Esophagus squamous epithelium (tissue), 5 donors: ENCODE measurements at regions not wholly inside any gene's neighbourhood (a gene's known extent, or its start where the extent isn't known, plus 50 kb on each side); places are given as distances from the start of the nearest gene placed in this dataset.

Source experiments
- DNase-seq: peaks from one replicate; lab custom pipeline; 2025; lab: John Stamatoyannopoulos, UW
- H3K27ac ChIP-seq, 4 donors: fragments of 200-600 bp; sonication (generic); one replicate each; pipeline ENCODE4 v1.5.1; 2016 to 2019; ENCODE audit warnings: mild to moderate bottlenecking in 1 of 4
- H3K27me3 ChIP-seq, 4 donors: fragments of 200-600 bp; sonication (generic); 1 replicate in 3 of 4; 2 replicates in 1 of 4; pipeline versions ENCODE4 v1.5.1 to v1.6.0; 2017 to 2021; ENCODE audit warnings: antibody characterized with exemption in 1 of 4
- H3K36me3 ChIP-seq, 3 donors: fragments of 200-600 bp; sonication (generic); one replicate each; pipeline ENCODE4 v1.5.1; 2016 to 2019
- H3K4me1 ChIP-seq, 3 donors: fragments of 200-600 bp; sonication (generic); one replicate each; pipeline ENCODE4 v1.5.1; 2017 to 2019
- H3K4me3 ChIP-seq, 4 donors: fragments of 200-600 bp; sonication (generic); 1 replicate in 3 of 4; 2 replicates in 1 of 4; pipeline ENCODE4 v1.5.1; 2016 to 2019; ENCODE audit warnings: mild to moderate bottlenecking in 2 of 4, moderate library complexity in 1 of 4
- H3K9me3 ChIP-seq, 3 donors: fragments of 200-600 bp; sonication (generic); one replicate each; pipeline ENCODE4 v1.5.1; 2016 to 2019
- CTCF ChIP-seq, 6 experiments: fragments of 450-650 bp in 4 of 6; fragments of 200-600 bp in 2 of 6; sonication (generic) in 2 of 6; IDR thresholded peaks; one replicate each; pipeline ENCODE4 v1.5.1; 2016 to 2019; ENCODE audit warnings: antibody characterized with exemption in 6 of 6, mild to moderate bottlenecking in 4 of 6, moderate library complexity in 4 of 6
- POLR2A ChIP-seq, 4 donors: fragments of 450-650 bp; IDR thresholded peaks; one replicate each; pipeline ENCODE4 v1.6.1; 2017; ENCODE audit warnings: antibody characterized with exemption in 4 of 4, mild to moderate bottlenecking in 4 of 4, moderate library complexity in 3 of 4
- WGBS, 2 donors: methylation state at CpG; one replicate each; pipeline ENCODE4 v1.1.5; 2018; 5-methylcytosine and 5-hydroxymethylcytosine counted together
- intact Hi-C: fragments of 100-400 bp; cut with DNase I; formaldehyde crosslinking; loops from one replicate; pipeline ENCODE4 v1.15.0; 2022
- donor health status: DM: yes; HTN: yes; CAD: no.

DNA sequence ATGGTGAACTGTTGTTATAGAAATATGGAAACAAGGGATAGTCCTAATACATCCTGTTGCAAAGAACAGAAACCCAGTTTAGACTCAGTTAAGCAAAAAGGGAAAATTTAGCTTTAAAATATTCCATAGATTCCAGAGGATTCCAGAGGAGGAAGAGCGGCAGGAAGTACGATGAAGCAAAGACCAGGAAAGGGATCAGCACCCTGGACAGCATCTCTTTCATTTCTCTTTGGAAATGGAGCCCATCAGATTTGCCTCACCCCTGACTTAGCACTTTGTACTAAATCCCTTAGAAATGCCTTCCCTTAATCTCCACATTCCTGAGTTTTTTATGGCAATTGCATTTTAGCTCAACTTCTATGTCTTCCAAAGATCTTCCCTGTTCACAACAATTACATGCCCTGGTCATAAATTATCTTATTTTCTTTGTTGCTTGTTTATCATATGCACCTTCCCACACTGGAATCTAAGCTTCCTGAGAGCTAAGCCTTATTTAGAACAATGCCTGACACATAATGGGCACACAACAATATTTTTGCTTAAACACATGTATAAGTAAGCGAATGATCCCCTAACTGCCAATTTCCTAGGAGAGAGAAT is 150.0 kb upstream of the RBFOX1 start:
- Histone ChIP-seq H3K4me3 (no peak overlapping the region), H3K9me3 (no peaks in the 10 kb centered on the region), H3K4me1 (no peaks in the 10 kb centered on the region), H3K27me3 (no peaks in the 10 kb centered on the region), H3K27ac (no peak overlapping the region), H3K36me3 (no peaks in the 10 kb centered on the region)
- 27 to 40% methylated on average over 3 of the region's 3 CpGs for WGBS, 2 donors
- DNase-seq = no peak
- intact Hi-C loops = no loop called here
- no peak for TF ChIP-seq CTCF (IDR thresholded peaks at IDR 0.05)
- no peak for TF ChIP-seq POLR2A (IDR thresholded peaks at IDR 0.05)

GRCh38 chr16:7177875-7178274 is 154.8 kb upstream of the RBFOX1 start:
- H3K27ac ChIP-seq = no peak overlapping the region
- H3K9me3 ChIP-seq = no peaks in the 10 kb centered on the region
- TF ChIP-seq CTCF (IDR thresholded peaks at IDR 0.05) (no peak), POLR2A (IDR thresholded peaks at IDR 0.05) (no peak)
- no peaks in the 10 kb centered on the region for H3K27me3 ChIP-seq
- 75 to 79% methylated on average over 2 of the region's 2 CpGs for WGBS, 2 donors
- H3K4me3 ChIP-seq = no peak overlapping the region
- intact Hi-C loops = no loop called here
- no peaks in the 10 kb centered on the region for H3K4me1 ChIP-seq
- no peaks in the 10 kb centered on the region for H3K36me3 ChIP-seq
- DNase-seq = no peak

DNA sequence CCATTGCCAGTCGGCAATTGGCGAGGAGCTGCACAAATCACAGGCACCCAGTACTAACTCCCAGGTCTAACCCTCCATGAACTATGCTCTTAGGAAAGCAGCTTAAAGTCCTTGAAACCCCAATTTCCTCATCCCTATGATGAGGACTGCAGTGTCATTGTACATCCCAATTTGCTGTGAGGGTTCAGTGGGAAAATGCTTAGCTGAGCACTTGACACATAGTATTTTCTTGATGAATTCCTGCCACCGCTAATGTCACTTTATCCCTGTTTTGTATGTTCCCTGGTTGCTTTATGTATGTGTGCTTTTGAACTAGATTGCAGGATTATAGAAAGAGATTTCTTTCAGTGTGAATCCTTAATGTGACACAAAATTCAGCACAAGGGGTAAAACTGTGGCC is 161.5 kb upstream of the RBFOX1 start:
- H3K27me3 ChIP-seq = no peaks in the 10 kb centered on the region
- WGBS, 2 donors = 83 to 95% methylated on average over 3 of the region's 3 CpGs
- H3K9me3 ChIP-seq = no peaks in the 10 kb centered on the region
- H3K27ac ChIP-seq = no peak overlapping the region
- no peaks in the 10 kb centered on the region for H3K36me3 ChIP-seq
- H3K4me1 ChIP-seq = no peaks in the 10 kb centered on the region
- H3K4me3 ChIP-seq = no peak overlapping the region
- no peak for DNase-seq
- TF ChIP-seq POLR2A (IDR thresholded peaks at IDR 0.05) (no peak), CTCF (IDR thresholded peaks at IDR 0.05) (no peak)
- intact Hi-C loops = no loop called here

DNA sequence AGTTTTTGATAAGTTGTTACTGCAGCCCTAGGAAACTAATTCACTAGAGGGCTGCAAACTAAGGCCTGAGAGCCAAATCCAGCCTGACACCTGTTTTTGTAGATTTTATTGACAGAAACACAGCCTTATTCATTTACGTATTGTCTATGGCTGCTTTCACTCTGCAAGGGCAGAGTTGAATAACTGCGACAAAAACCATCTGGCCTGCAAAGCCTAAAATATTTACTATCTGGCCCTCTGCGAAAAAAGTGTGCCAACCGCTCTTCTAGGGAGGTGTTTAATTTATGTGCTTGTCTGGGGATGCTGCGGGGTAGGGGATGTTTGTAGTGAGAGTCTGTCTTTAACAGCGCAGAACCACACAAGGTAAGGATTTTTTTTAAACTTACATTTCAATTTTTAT is 165.0 kb upstream of the RBFOX1 start:
- H3K9me3 ChIP-seq = no peaks in the 10 kb centered on the region
- intact Hi-C loops = no loop called here
- TF ChIP-seq POLR2A (IDR thresholded peaks at IDR 0.05) (no peak), CTCF (IDR thresholded peaks at IDR 0.05) (no peak)
- DNase-seq = no peak
- H3K27me3 ChIP-seq = no peaks in the 10 kb centered on the region
- no peaks in the 10 kb centered on the region for H3K4me1 ChIP-seq
- WGBS, 2 donors = 47 to 81% methylated on average over 6 of the region's 6 CpGs
- no peak overlapping the region for H3K27ac ChIP-seq
- H3K36me3 ChIP-seq = no peaks in the 10 kb centered on the region
- no peak overlapping the region for H3K4me3 ChIP-seq

GRCh38 chr16:7161891-7162290 is 170.8 kb upstream of the RBFOX1 start:
- intact Hi-C loops = no loop called here
- H3K9me3 ChIP-seq = no peaks in the 10 kb centered on the region
- no peak for DNase-seq
- H3K4me3 ChIP-seq = no peak overlapping the region
- no peaks in the 10 kb centered on the region for H3K36me3 ChIP-seq
- TF ChIP-seq CTCF (IDR thresholded peaks at IDR 0.05) (no peak), POLR2A (IDR thresholded peaks at IDR 0.05) (no peak)
- no peaks in the 10 kb centered on the region for H3K27me3 ChIP-seq
- no peaks in the 10 kb centered on the region for H3K4me1 ChIP-seq
- WGBS, 2 donors = 13 to 25% methylated on average over 1 of the region's 1 CpG
- no peak overlapping the region for H3K27ac ChIP-seq
